Lower lobe of right lung (tissue), 2 donors: ENCODE measurements at regions not wholly inside any gene's neighbourhood (a gene's known extent, or its start where the extent isn't known, plus 50 kb on each side); places are given as distances from the start of the nearest gene placed in this dataset.

ENCODE experiments used
- ATAC-seq, 2 donors: fragments of 200-7000 bp; cut with Tn5 transposase; one replicate each; pipeline ENCODE4 v1.9.1; 2020 to 2022; ENCODE audit warnings: mild to moderate bottlenecking in 2 of 2, moderate library complexity in 2 of 2
- DNase-seq: peaks from one replicate; pipeline ENCODE4 v3.0.0-alpha.2; 2020
- H3K27ac ChIP-seq: fragments of 200-600 bp; one replicate; pipeline ENCODE4 v1.8.0; 2022
- H3K27me3 ChIP-seq: fragments of 200-600 bp; one replicate; pipeline ENCODE4 v1.8.0; 2022; ENCODE audit warnings: low read depth
- H3K36me3 ChIP-seq: fragments of 200-600 bp; one replicate; pipeline ENCODE4 v1.8.0; 2022; ENCODE audit warnings: mild to moderate bottlenecking
- H3K4me1 ChIP-seq: fragments of 200-600 bp; one replicate; pipeline ENCODE4 v1.8.0; 2022
- H3K4me3 ChIP-seq: fragments of 200-600 bp; one replicate; pipeline ENCODE4 v1.8.0; 2022; ENCODE audit warnings: mild to moderate bottlenecking
- H3K9me3 ChIP-seq: fragments of 200-600 bp; one replicate; pipeline ENCODE4 v1.8.0; 2022
- intact Hi-C: fragments of 100-400 bp; cut with DNase I; formaldehyde crosslinking; loops from one replicate; pipeline ENCODE4 v1.11.0; 2022
- TF ChIP-seq, protein P1 (sequence below): fragments of 200-600 bp; IDR thresholded peaks from one replicate; pipeline ENCODE4 v1.8.0; 2022; ENCODE audit warnings: antibody characterized with exemption, mild to moderate bottlenecking
- donor health status: DM: no; HTN: yes; CAD: no; lungs with severe emphysema.

DNA sequence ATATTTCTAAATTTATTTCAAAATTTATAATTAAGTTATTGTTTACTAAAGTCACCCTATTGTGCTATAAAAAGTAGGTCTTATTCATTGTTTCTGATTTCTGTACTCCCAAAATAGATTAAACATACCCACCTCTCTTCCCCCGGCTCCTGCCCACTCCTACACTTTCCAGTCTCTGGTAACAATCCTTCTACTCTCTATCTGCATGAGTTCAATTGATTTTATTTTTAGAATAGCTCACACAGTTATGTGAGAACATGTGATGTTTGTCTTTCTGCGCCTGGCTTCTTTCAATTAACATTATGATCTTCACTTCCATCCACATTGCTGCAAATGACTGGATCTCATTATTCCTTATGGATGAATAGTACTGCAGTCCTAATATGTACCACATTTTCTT lies 269.3 kb downstream of the ACTRT1 start:
- TF ChIP-seq, protein P1, sequence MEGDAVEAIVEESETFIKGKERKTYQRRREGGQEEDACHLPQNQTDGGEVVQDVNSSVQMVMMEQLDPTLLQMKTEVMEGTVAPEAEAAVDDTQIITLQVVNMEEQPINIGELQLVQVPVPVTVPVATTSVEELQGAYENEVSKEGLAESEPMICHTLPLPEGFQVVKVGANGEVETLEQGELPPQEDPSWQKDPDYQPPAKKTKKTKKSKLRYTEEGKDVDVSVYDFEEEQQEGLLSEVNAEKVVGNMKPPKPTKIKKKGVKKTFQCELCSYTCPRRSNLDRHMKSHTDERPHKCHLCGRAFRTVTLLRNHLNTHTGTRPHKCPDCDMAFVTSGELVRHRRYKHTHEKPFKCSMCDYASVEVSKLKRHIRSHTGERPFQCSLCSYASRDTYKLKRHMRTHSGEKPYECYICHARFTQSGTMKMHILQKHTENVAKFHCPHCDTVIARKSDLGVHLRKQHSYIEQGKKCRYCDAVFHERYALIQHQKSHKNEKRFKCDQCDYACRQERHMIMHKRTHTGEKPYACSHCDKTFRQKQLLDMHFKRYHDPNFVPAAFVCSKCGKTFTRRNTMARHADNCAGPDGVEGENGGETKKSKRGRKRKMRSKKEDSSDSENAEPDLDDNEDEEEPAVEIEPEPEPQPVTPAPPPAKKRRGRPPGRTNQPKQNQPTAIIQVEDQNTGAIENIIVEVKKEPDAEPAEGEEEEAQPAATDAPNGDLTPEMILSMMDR, result no peak
- Histone ChIP-seq H3K4me1 (no peaks in the 10 kb centered on the region), H3K27me3 (no peaks in the 10 kb centered on the region), H3K36me3 (no peaks in the 10 kb centered on the region), H3K27ac (no peak overlapping the region), H3K4me3 (no peak overlapping the region), H3K9me3 (no peaks in the 10 kb centered on the region)
- DNase-seq, result no peak
- intact Hi-C loops, result no loop called here
- ATAC-seq, result no peak

DNA sequence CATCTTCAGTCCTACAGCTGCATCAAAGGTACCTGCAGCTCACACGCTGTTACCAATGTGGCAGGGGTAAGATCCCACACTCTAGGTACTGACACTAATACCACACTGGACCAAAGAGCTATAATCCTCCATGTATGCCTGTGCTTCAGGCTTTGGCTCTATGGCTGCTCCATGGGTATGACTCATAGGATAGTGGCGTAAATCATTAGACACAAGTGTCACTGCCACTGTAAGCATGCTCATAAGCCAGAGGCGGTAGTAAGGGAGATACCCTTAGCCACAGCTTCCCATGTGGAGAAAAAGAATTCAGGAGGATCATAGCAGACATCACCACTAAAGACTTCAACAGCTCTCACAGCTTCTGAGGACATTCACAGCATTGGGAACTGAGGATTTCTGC lies 287.5 kb downstream of the ACTRT1 start:
- TF ChIP-seq, protein P1, result no peak
- H3K4me1 ChIP-seq, result no peaks in the 10 kb centered on the region
- DNase-seq (no peak), ATAC-seq (no peak)
- no peaks in the 10 kb centered on the region for H3K9me3 ChIP-seq
- H3K27me3 ChIP-seq, result no peaks in the 10 kb centered on the region
- intact Hi-C loops, result no loop called here
- H3K4me3 ChIP-seq, result no peak overlapping the region
- H3K36me3 ChIP-seq, result no peaks in the 10 kb centered on the region
- no peak overlapping the region for H3K27ac ChIP-seq

DNA sequence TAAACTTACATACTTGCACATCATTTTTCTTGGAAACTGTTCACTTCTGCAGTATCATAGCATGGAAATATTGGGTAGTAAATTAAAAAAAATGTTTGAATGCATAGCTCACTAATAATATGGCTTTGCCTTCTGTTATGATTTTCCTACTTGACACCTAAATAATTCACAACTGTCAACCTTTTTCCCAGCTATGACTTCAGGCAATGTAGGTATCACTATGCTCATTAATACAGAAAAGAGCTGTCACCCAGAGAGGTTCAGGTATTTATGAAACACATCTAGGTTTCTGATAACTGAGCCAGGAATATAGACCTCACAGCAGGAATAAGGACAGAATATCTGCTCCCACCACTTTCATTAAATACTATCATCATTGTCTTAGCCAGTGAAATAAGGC lies 289.5 kb downstream of the ACTRT1 start:
- Histone ChIP-seq H3K36me3 (no peaks in the 10 kb centered on the region), H3K4me3 (no peak overlapping the region), H3K4me1 (no peaks in the 10 kb centered on the region), H3K9me3 (no peaks in the 10 kb centered on the region), H3K27me3 (no peaks in the 10 kb centered on the region), H3K27ac (no peak overlapping the region)
- ATAC-seq, result no peak
- TF ChIP-seq, protein P1, result no peak
- intact Hi-C loops, result no loop called here
- no peak for DNase-seq

DNA sequence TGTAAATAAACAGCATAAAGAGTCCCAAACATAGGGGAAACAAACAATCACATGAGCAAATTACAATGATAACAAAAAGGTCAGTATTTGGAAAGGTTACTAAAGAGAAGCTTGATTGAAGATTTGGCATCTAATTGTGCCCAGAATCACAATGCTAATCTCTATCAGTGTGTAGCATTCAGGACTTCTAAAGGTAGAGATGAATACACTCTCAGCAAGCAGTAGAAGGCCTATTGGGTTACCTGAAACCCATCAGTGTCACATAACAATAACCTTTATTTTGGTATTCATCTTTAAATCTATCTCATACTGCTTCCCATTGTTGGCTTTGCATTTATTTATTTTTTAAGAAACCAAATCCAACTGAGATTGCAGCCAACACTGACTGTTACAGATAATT lies 319.5 kb downstream of the ACTRT1 start:
- Histone ChIP-seq H3K9me3 (no peaks in the 10 kb centered on the region), H3K27me3 (no peaks in the 10 kb centered on the region), H3K36me3 (no peaks in the 10 kb centered on the region), H3K4me1 (no peaks in the 10 kb centered on the region), H3K4me3 (no peak overlapping the region), H3K27ac (no peak overlapping the region)
- ATAC-seq, result no peak
- intact Hi-C loops, result no loop called here
- no peak for DNase-seq
- TF ChIP-seq, protein P1, result no peak

DNA sequence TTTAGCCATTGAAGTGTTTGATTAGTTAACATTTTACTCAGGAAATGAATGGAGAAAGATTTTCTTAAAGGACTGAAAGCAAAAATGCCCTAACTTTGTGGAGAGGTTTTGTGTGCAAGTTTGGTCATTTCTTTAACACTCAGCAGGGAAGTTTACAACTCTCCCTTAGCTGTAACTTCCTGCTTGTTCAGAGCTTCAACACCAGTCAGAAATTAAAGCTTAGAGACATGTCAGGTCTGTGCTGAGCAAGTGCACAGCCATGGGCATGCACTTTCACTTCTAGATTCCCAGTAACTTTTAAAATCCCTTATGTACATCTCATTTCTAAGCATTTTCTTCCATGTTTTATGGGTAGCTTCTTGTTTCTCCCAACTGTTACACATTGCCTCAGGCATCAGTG lies 326.0 kb downstream of the ACTRT1 start:
- Histone ChIP-seq H3K36me3 (no peaks in the 10 kb centered on the region), H3K4me1 (no peaks in the 10 kb centered on the region), H3K4me3 (no peak overlapping the region), H3K9me3 (no peaks in the 10 kb centered on the region), H3K27ac (no peak overlapping the region), H3K27me3 (no peaks in the 10 kb centered on the region)
- DNase-seq (no peak), ATAC-seq (no peak)
- TF ChIP-seq, protein P1, result no peak
- intact Hi-C loops, result no loop called here

DNA sequence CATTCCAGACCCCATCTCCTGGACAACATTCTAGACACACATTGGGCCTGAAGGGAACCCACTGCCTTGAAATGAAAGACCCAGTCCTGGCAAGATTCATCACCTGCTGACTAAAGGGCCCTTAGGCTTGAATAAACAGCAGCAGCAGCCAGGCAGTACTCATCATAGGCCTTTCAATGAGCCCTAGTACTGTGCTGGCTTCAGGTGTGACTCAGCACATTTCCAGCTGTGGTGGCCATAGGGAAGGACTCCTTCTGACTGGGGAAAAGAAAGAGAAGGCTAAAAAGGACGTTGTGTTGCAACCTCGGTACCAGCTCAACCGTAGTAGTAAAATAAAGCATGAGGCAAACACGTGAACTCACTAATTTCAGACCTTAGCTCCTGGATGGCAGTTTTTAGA lies 344.0 kb downstream of the ACTRT1 start:
- intact Hi-C loops, result no loop called here
- TF ChIP-seq, protein P1, result no peak
- no peaks in the 10 kb centered on the region for H3K27me3 ChIP-seq
- no peaks in the 10 kb centered on the region for H3K36me3 ChIP-seq
- ATAC-seq, result peak in 1 of 2 donors; percentile 57
- no peak overlapping the region for H3K4me3 ChIP-seq
- DNase-seq, result no peak
- H3K27ac ChIP-seq, result no peak overlapping the region
- no peaks in the 10 kb centered on the region for H3K4me1 ChIP-seq
- no peaks in the 10 kb centered on the region for H3K9me3 ChIP-seq
